Activated CD8-positive, alpha-beta memory T cell treated with anti-CD3 and anti-CD28 coated beads for 1 hour (primary cell): ENCODE measurements at regions not wholly inside any gene's neighbourhood (a gene's known extent, or its start where the extent isn't known, plus 50 kb on each side); places are given as distances from the start of the nearest gene placed in this dataset.
"Not testable (repeated sequence)": the region's sequence is repeated elsewhere in the genome, so short reads cannot be mapped to it uniquely, and the experiment has no call there.

Experiments
- DNase-seq, 2 donors: peaks; one replicate each; pipeline ENCODE4 v3.0.0-alpha.2; 2020; ENCODE audit warnings: low read depth in 1 of 2; ENCODE audit errors: extremely low read depth in 1 of 2

GRCh38 chr15:62218841-62219240 is 53.8 kb upstream of the C2CD4B start:
- no peak for DNase-seq

GRCh38 chr15:62219799-62220198 is 54.7 kb upstream of the C2CD4B start:
- DNase-seq: no peak

DNA sequence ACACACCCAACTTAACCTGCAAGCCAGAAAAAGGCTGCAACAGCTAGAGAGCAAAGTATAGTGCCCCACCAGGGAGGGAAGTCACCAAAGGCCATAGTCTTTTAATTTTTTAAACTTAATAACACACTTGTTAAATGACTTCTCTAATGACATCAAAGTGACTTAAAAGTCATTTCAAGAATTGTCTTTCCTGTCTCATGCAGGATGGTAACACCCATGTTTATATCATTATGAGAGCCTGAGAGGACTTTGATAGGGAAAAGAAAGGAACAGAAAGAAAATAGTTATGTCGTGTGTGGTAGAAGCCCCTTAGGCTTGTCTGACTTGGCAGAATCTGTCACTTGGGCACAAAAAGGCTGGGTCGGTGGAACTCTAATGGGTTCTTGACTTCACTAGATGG is 57.9 kb upstream of the C2CD4B start:
- no peak for DNase-seq

DNA sequence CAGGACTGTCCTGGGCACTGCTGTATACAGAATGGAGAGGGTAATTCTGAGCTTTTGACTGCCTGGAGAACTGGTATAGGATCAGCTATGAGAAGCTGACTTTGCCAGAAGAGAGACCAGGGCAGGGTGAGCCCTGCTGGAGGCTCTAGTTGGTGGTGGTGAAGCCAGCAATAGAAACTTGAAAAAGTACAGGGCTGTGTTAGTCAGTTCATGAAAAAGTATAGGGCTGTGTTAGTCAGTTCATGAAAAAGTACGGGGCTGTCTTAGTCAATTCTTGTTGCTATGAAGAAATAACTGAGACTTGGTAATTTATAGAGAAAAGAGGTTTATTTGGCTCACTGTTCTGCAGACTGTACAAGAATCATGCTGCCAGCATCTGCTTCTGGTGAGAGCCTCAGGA is 63.5 kb upstream of the C2CD4B start:
- no peak for DNase-seq

- DNase-seq: no peak
These were observed 66.8 kb upstream of the C2CD4B start for GRCh38 chr15:62231856-62232255.

DNA sequence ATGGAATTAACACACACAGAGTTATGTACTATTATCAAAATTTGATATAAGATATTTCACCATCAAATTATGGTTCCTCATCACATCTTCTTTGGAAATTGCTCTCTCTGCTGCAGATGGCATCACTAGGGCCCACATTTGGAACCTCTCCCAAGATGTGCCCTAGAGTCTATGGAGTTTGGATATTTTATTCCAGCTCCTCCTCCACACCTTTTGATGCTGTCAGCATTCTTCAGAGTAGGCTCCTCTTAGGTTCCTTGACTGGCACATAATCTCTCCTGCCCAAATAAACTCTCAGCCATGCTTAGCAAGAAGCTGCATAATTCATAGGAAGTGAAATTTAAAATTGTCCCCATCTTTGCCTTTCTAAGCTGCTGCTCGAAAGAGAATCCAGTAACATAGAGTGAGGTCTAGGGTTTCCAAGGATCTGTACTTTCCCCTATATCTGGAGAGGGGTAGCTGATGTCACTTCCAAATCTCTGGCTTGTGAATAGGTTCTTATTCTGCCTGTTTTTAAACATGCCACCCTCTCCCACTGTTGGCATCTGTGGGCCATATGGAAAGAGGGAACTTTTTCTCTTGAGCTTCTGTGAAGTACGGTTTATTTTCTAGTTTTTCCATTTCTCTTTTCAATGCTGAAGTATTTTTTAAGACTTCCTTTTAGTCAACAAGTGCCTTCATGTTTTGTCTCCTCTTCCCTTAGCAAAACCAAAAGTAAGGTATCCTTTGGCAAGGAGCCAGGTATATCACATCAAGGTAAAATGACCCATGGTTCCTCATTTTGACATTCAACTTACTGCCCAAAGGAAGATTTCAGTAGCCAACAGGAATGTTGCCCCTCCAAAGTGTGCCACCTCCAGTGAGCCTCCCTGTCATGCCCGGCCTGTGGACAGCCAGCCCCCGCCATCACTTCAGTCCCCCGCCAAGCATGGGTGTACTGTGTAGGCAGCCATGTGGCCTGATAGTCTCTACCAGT is 75.3 kb upstream of the C2CD4B start:
- no peak for DNase-seq

DNA sequence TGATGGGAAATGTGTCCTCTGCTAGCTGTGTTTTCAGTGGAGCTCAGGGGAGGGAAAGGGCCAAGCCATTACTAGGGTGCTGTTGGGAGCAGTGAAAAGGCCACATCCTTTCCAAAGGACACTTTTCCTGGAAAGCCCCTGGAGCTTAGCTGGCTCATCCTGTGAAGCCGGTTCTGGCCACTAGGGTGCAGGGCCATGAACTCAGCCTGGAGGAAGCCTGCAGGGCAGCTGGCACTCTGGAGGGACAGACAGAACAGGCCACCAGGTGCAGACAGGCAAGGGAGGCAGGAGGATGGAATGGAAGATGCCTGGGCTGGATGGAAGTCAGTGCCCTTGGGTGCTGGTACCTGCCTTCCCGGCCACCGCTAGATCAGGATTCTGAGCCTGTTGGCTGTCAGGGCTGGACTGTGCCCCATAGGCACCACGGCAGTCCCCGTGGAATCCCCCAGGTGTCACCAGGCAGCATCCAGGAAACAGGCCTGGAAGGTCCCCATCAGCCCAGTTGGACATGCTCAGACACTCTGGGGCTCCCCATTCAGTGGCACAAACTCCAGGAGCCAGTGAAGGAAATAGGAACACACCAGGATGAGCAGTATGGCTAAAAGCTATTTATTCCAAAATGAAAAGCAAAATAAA is 76.2 kb upstream of the C2CD4B start:
- no peak for DNase-seq

GRCh38 chr15:62242999-62243398 is 77.9 kb upstream of the C2CD4B start:
- no peak for DNase-seq

- DNase-seq: no peak
These were observed 79.7 kb upstream of the C2CD4B start for GRCh38 chr15:62244762-62245161.

GRCh38 chr15:62248277-62248984 is 83.3 kb upstream of the C2CD4B start:
- no peak for DNase-seq

DNA sequence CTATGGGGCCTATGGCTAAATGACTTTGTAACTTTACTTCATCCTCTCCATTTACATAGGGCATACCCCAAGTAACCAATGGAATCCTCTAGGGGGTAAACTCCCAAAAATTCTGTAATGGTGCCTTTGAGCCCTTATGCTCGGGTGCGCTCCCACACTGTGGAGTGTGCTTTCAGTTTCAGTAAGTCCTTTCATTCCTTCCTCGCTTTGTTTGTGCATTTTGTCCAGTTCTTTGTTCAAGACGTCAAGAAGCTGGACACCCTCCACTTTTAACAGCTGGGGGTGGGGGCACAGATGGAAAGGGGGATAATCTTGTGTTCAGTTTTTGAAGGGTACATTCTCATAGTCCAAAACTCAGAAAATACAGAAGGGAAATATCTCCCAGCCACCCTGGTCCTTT is 84.4 kb upstream of the C2CD4B start:
- DNase-seq: no peak

DNA sequence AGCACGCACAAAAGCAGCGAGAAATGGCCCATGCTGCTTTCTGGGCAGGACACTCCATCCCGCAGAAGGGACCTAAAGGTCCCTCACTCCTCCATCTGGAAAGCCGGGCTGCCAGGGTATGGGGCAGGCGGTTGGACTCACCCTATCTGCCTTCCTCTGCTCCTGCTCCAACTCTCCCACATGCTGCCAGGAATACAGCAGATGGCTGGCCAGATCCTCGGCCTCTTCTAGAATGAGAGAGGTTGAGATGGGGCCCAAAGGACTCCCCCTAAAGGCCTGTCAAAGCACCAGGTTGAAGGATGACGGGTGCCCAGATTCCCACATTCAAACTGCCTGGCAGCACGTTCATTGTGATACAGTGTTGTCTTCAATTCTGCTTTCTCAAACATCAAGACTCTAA is 85.1 kb upstream of the C2CD4B start:
- DNase-seq: no peak

DNA sequence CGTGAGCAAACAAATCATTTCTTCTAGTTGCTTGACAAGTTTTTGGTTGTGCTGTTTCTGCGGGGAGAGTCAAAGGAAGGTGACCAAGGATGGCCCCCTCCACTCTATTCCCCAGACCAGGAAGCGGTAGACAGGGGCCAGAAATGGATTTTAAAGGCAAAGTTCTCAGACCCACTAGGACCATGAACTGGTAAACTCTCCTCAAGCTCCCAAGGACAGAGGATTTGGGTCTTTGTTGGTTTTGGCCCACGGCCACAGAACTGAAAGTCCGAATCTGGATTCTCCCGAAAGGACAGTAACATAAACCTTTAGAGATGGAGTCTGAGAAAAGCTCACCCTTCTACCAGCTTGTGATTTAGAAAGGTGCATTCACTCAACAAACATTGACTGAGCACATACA is 85.9 kb upstream of the C2CD4B start:
- DNase-seq: no peak

- no peak for DNase-seq
These were observed 88.2 kb upstream of the C2CD4B start for GRCh38 chr15:62253294-62253693.

- DNase-seq: peak in 1 of 2 donors; percentile 31
These were observed 89.3 kb upstream of the C2CD4B start for GRCh38 chr15:62254137-62254934.

- not testable (repeated sequence) for DNase-seq
These were observed 91.3 kb upstream of the C2CD4B start for GRCh38 chr15:62256430-62256829.

DNA sequence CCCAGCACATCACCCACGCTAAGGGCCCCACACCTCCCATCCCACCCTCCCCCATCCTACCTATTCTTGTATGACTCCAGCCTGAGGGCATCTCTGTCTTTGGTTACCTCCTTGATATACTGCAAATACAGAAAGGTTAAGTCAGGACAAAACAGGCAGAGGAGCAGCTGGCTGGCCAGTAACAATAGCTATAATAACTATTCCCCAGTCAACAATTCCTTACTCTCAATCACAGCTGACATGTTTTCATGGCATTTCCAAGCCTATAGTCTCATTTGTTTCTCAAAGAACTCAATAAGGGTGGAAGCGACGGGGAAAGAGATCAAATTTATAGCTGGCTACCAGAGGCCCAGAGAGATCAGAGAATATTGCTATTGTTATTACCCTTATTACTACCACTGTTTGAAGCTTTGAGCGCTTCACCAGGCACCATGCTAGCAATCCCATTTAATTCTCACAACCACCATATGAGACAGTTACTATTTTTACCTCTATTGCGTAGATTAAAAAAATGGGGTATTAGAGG is 93.0 kb upstream of the C2CD4B start:
- DNase-seq: no peak

DNA sequence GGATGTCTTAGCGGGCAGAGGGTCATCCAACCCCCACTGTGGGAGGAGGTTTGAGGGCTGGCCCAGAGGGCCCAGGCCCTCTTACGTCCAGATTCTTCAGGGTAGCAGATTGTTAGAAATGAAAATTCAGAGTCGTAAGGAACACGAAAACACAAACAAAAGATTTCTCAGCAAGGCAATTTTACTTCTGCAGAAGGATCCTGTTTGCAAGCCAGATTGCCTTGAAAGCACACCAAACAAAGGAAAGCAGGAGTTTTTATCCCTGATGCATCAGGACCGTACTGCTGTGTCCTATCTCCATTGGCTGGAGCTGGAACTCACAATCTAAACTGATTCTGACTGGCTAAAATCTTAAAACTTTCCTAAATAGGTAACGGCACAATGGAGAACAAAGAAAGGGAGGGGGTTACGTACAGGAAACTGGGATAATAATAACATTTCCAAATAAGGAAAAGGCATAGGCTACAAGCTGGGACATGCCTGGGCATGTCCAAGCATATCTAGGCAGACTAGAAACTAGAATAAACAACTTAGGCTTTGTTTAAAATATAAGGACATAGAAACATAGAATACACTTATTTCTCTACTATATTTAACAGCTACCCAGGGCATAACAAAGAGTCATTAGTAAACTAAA is 97.3 kb upstream of the C2CD4B start:
- DNase-seq: no peak

GRCh38 chr15:62264196-62264595 is 99.1 kb upstream of the C2CD4B start:
- DNase-seq: no peak

GRCh38 chr15:62269504-62269903 is 104.4 kb upstream of the C2CD4B start:
- DNase-seq: no peak
